A673 (cell line): ENCODE measurements at regions not wholly inside any gene's neighbourhood (a gene's known extent, or its start where the extent isn't known, plus 50 kb on each side); places are given as distances from the start of the nearest gene placed in this dataset.

Experiments
- CTCF ChIP-seq: fragments of 300-800, 200-600 bp; sonication (generic); conservative IDR thresholded peaks from 2 replicates; pipeline ENCODE4 v1.5.1; 2017; ENCODE audit warnings: low read depth, mild to moderate bottlenecking, antibody characterized with exemption, low read length, moderate library complexity, mixed read lengths
- EZH2 ChIP-seq: fragments of 200-600 bp; sonication (generic); IDR thresholded peaks from 2 replicates; pipeline ENCODE4 v1.6.1; 2017; ENCODE audit warnings: borderline replicate concordance, low read depth, mild to moderate bottlenecking, mixed read lengths, antibody characterized with exemption, low read length; ENCODE audit not compliant: poor library complexity, severe bottlenecking

GRCh38 chr2:100666996-100667395, 104.2 kb downstream of the PDCL3 start:
- no peak for TF ChIP-seq CTCF
- no peak for TF ChIP-seq EZH2
